Memory B cell (primary cell): ENCODE measurements at regions not wholly inside any gene's neighbourhood (a gene's known extent, or its start where the extent isn't known, plus 50 kb on each side); places are given as distances from the start of the nearest gene placed in this dataset.

Source experiments
- ATAC-seq: fragments of 150-1000 bp; cut with Tn5 transposase; 2 replicates; pipeline ENCODE4 v1.10.0; 2021; ENCODE audit warnings: low read depth, mild to moderate bottlenecking, moderate library complexity
- DNase-seq, 2 donors: peaks; one replicate each; pipeline ENCODE4 v3.0.0; 2022; ENCODE audit warnings: low spot score in 2 of 2
- H3K27ac Mint-ChIP-seq: one replicate; pipeline ENCODE4 v1.8.0; 2022; ENCODE audit warnings: mild to moderate bottlenecking, moderate library complexity, mixed read lengths
- H3K27me3 Mint-ChIP-seq: one replicate; pipeline ENCODE4 v1.8.0; 2022; ENCODE audit warnings: mixed read lengths
- H3K36me3 Mint-ChIP-seq: one replicate; pipeline ENCODE4 v1.8.0; 2022; ENCODE audit warnings: mild to moderate bottlenecking, mixed read lengths
- H3K4me1 Mint-ChIP-seq: one replicate; pipeline ENCODE4 v1.8.0; 2022; ENCODE audit warnings: mixed read lengths
- H3K4me3 Mint-ChIP-seq: one replicate; pipeline ENCODE4 v1.8.0; 2022; ENCODE audit warnings: mild to moderate bottlenecking, moderate library complexity, mixed read lengths
- H3K9me3 Mint-ChIP-seq: one replicate; pipeline ENCODE4 v1.8.0; 2022; ENCODE audit warnings: mixed read lengths

DNA sequence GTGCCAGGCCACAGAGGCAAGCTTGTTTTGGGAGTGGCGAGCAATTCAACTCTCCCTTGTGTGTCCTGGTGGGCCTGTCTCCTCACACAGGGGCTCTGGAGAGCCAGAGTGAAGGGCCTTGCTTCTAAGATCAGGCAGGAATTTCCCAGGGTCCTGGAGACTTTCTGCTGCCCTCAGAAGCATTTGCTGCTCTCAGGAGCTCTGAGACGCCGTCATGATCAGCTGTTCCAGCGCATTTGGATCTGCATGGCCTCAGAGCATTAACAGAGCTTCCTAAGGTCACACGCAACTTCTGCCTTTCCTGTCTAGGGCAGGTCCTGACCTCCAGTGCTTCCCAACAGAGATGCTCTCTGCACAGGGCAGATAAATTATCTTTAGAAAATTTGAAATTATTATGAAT lies 52.2 kb upstream of the C10orf90 start:
- Mint-ChIP-seq H3K27me3 (no peaks in the 10 kb centered on the region), H3K9me3 (peaks cover 2% of the 10 kb centered on the region), H3K27ac (no peak overlapping the region), H3K4me1 (no peaks in the 10 kb centered on the region), H3K4me3 (no peak overlapping the region), H3K36me3 (no peaks in the 10 kb centered on the region)
- DNase-seq (no peak), ATAC-seq (no peak)

DNA sequence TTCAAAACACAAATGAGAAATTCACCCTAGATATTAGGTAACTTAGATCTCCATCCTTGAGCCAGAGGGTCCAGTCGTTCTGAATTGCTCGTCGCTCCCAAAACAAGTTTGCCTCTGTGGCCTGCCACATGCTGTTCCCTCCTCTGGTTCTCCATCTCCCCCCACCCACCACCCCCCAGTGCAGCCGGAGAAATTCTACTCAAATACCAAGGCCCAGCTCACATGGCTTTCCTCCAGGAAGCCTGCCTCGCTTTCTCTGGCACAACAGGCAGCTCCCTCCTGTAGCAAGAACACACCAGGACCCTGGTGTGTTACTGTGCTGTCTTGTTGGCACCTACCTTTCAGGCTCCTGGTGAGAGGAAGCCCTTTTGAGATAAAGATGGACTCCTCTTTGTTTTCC lies 52.7 kb upstream of the C10orf90 start:
- Mint-ChIP-seq H3K27me3 (no peaks in the 10 kb centered on the region), H3K27ac (no peak overlapping the region), H3K4me1 (no peaks in the 10 kb centered on the region), H3K36me3 (no peaks in the 10 kb centered on the region), H3K9me3 (peaks cover 2% of the 10 kb centered on the region), H3K4me3 (no peak overlapping the region)
- DNase-seq (no peak), ATAC-seq (no peak)

- H3K27me3 Mint-ChIP-seq, result no peaks in the 10 kb centered on the region
- H3K27ac Mint-ChIP-seq, result no peak overlapping the region
- no peaks in the 10 kb centered on the region for H3K36me3 Mint-ChIP-seq
- peaks cover 4% of the 10 kb centered on the region for H3K9me3 Mint-ChIP-seq
- H3K4me1 Mint-ChIP-seq, result no peaks in the 10 kb centered on the region
- no peak for ATAC-seq
- DNase-seq, result no peak
- H3K4me3 Mint-ChIP-seq, result no peak overlapping the region
Measured at GRCh38 chr10:126729314-126729870, 58.9 kb upstream of the C10orf90 start.

- Mint-ChIP-seq H3K4me1 (no peaks in the 10 kb centered on the region), H3K4me3 (no peak overlapping the region), H3K9me3 (peaks cover 2% of the 10 kb centered on the region), H3K36me3 (no peaks in the 10 kb centered on the region), H3K27me3 (no peaks in the 10 kb centered on the region), H3K27ac (no peak overlapping the region)
- ATAC-seq (no peak), DNase-seq (no peak)
Measured at GRCh38 chr10:126730856-126731609, 60.5 kb upstream of the C10orf90 start.

DNA sequence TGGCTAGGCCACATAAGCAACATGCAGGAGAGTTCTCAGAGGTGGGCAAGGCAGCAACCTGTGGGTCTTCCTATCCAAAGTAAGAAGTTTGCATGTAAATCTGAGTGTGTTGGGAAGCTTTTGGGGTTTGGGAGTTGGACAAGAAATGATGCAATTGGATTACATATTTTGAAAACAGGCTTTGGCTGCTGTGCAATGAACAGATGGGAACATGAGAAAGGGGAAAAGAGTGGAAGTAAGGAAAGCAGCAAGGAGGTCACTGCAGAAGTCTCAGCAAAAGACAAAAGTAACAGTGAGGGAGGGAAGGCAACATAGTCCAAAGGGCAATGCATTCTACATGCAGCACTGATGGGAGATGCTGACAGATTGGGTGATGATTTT lies 61.1 kb upstream of the C10orf90 start:
- Mint-ChIP-seq H3K27ac (no peak overlapping the region), H3K36me3 (no peaks in the 10 kb centered on the region), H3K9me3 (peaks cover 2% of the 10 kb centered on the region), H3K4me3 (no peak overlapping the region), H3K27me3 (no peaks in the 10 kb centered on the region), H3K4me1 (no peaks in the 10 kb centered on the region)
- DNase-seq, result no peak
- ATAC-seq, result no peak

DNA sequence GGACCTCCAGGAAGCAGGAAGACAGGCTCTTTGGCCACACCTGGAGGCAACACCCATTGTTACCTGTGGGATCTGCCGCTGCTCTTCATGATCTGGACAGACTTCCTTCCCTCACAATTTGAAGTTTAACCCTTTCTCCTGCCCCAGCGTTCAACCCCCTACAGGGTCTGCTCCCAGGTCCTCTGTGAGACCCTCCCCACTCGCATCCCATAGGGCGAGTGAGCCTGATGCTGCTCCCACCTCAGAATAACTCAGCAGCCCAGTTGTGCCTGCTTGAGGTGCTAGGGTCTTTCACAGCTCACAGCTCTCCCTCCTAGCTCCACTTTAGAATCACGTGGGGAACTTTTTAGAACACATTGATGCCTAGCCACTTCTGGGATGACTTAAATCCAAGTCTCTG lies 61.8 kb upstream of the C10orf90 start:
- H3K4me3 Mint-ChIP-seq, result no peak overlapping the region
- no peaks in the 10 kb centered on the region for H3K4me1 Mint-ChIP-seq
- no peaks in the 10 kb centered on the region for H3K36me3 Mint-ChIP-seq
- ATAC-seq (no peak), DNase-seq (no peak)
- H3K27me3 Mint-ChIP-seq, result no peaks in the 10 kb centered on the region
- no peak overlapping the region for H3K27ac Mint-ChIP-seq
- H3K9me3 Mint-ChIP-seq, result peaks cover 2% of the 10 kb centered on the region

GRCh38 chr10:126732868-126733267 lies 62.4 kb upstream of the C10orf90 start:
- no peaks in the 10 kb centered on the region for H3K4me1 Mint-ChIP-seq
- no peak overlapping the region for H3K27ac Mint-ChIP-seq
- ATAC-seq (no peak), DNase-seq (no peak)
- H3K36me3 Mint-ChIP-seq, result no peaks in the 10 kb centered on the region
- H3K27me3 Mint-ChIP-seq, result no peaks in the 10 kb centered on the region
- H3K9me3 Mint-ChIP-seq, result peaks cover 2% of the 10 kb centered on the region
- H3K4me3 Mint-ChIP-seq, result no peak overlapping the region

GRCh38 chr10:126734015-126734414 lies 63.5 kb upstream of the C10orf90 start:
- H3K27me3 Mint-ChIP-seq, result no peaks in the 10 kb centered on the region
- no peaks in the 10 kb centered on the region for H3K4me1 Mint-ChIP-seq
- no peaks in the 10 kb centered on the region for H3K36me3 Mint-ChIP-seq
- no peak overlapping the region for H3K4me3 Mint-ChIP-seq
- DNase-seq (no peak), ATAC-seq (no peak)
- peaks cover 2% of the 10 kb centered on the region for H3K9me3 Mint-ChIP-seq
- no peak overlapping the region for H3K27ac Mint-ChIP-seq

DNA sequence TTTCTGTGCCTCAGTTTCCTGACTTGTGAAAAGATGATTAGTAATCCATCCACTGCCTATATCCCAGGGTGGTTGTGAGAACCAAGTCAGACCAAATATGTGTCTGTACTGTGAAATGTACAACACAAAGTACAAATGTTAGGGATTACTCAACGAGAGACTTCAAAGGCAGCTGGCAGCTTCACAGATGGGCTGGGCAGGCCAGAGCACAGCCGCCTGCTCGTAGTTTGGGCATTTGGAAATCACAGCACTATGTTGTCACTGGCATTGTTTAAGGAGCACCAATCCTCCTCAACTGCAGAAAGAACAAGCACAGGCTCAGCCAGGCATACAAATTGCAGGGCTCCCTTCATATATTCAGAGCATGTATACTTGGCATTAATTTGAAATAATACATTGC lies 64.5 kb upstream of the C10orf90 start:
- no peaks in the 10 kb centered on the region for H3K4me1 Mint-ChIP-seq
- H3K4me3 Mint-ChIP-seq, result no peak overlapping the region
- DNase-seq, result no peak

GRCh38 chr10:126736142-126736541 lies 65.6 kb upstream of the C10orf90 start:
- ATAC-seq (no peak), DNase-seq (no peak)
- Mint-ChIP-seq H3K4me1 (no peaks in the 10 kb centered on the region), H3K36me3 (no peaks in the 10 kb centered on the region), H3K9me3 (peaks cover 2% of the 10 kb centered on the region), H3K27me3 (no peaks in the 10 kb centered on the region), H3K27ac (no peak overlapping the region), H3K4me3 (no peak overlapping the region)

More for the DNA sequence above, 64.5 kb upstream of the C10orf90 start:
- no peaks in the 10 kb centered on the region for H3K36me3 Mint-ChIP-seq
- peaks cover 2% of the 10 kb centered on the region for H3K9me3 Mint-ChIP-seq
- no peaks in the 10 kb centered on the region for H3K27me3 Mint-ChIP-seq
- ATAC-seq, result no peak
- no peak overlapping the region for H3K27ac Mint-ChIP-seq

- Mint-ChIP-seq H3K27me3 (no peaks in the 10 kb centered on the region), H3K27ac (no peak overlapping the region), H3K9me3 (no peaks in the 10 kb centered on the region), H3K36me3 (no peaks in the 10 kb centered on the region), H3K4me1 (no peaks in the 10 kb centered on the region), H3K4me3 (no peak overlapping the region)
- no peak for ATAC-seq
- DNase-seq, result no peak
Measured at GRCh38 chr10:126736727-126737126, 66.2 kb upstream of the C10orf90 start.

DNA sequence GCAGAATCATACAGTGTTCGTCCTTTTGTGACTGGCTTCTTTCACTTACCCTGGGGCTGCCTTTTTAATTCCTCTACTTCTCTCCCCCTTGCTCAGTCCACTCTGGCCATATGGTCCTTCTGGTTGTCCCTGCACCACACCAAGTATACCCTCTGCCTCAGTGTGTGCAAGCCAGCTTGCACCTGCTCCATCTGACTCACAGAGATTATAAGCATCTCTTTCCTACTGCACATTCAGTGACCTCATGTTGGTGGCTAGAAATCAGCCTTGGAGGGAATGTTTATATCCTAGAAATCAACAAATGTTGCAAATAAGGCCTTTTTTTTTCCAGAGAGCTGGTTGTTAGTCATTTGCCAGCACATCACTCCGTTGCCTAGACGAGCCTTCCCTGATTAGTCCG lies 67.5 kb upstream of the C10orf90 start:
- H3K27me3 Mint-ChIP-seq, result no peaks in the 10 kb centered on the region
- H3K27ac Mint-ChIP-seq, result no peak overlapping the region
- H3K4me1 Mint-ChIP-seq, result no peaks in the 10 kb centered on the region
- ATAC-seq (no peak), DNase-seq (no peak)
- peaks cover 1% of the 10 kb centered on the region for H3K9me3 Mint-ChIP-seq
- H3K4me3 Mint-ChIP-seq, result no peak overlapping the region
- no peaks in the 10 kb centered on the region for H3K36me3 Mint-ChIP-seq

GRCh38 chr10:126744571-126744970 lies 74.1 kb upstream of the C10orf90 start:
- peaks cover 2% of the 10 kb centered on the region for H3K27me3 Mint-ChIP-seq
- no peak overlapping the region for H3K27ac Mint-ChIP-seq
- peaks cover 1% of the 10 kb centered on the region for H3K9me3 Mint-ChIP-seq
- no peaks in the 10 kb centered on the region for H3K4me1 Mint-ChIP-seq
- no peak overlapping the region for H3K4me3 Mint-ChIP-seq
- ATAC-seq (no peak), DNase-seq (no peak)
- H3K36me3 Mint-ChIP-seq, result no peaks in the 10 kb centered on the region

DNA sequence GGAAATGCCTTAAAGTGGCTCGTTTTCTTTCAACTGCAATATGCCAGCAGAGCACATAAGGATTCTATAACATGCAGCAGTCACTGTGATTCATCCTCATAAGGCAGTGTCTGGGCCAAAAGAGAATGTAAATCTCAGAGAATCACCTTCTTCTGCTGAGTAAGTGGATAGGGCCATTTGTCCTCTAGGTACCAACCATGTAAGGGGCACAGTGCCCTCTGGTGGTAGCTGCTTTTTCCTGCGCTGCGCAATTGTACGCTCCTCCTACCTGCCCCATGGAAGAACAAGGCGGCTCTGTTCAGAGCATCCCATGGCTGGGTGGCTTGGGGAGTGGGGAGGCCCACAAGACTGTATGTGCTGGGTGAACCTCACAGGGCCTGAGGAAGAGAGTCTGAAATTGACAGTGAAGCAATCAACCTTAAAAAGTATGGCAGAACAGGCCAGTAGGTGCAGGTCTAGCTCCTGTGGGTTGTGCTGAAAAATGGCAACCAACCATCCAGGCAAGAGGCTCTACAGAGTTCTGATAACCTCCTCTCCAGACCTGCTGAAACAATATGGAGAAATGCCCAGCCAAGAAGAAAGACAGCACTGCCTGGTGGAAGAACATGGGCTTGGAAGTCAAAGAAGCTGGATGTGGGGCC lies 78.6 kb upstream of the C10orf90 start:
- ATAC-seq (peak; percentile 41), DNase-seq (peak; percentile 4 to 22)
- Mint-ChIP-seq H3K36me3 (no peaks in the 10 kb centered on the region), H3K27ac (no peak overlapping the region), H3K27me3 (peaks cover 2% of the 10 kb centered on the region), H3K9me3 (peaks cover 4% of the 10 kb centered on the region), H3K4me1 (no peaks in the 10 kb centered on the region), H3K4me3 (no peak overlapping the region)

GRCh38 chr10:126754966-126755365 lies 84.5 kb upstream of the C10orf90 start:
- DNase-seq, result no peak
- H3K36me3 Mint-ChIP-seq, result no peaks in the 10 kb centered on the region
- no peak overlapping the region for H3K4me3 Mint-ChIP-seq
- H3K27me3 Mint-ChIP-seq, result no peaks in the 10 kb centered on the region
- peaks cover 2% of the 10 kb centered on the region for H3K9me3 Mint-ChIP-seq
- H3K4me1 Mint-ChIP-seq, result no peaks in the 10 kb centered on the region
- ATAC-seq, result no peak
- H3K27ac Mint-ChIP-seq, result no peak overlapping the region
